ENCODE measurements at regions not wholly inside any gene's neighbourhood (a gene's known extent, or its start where the extent isn't known, plus 50 kb on each side); places are given as distances from the start of the nearest gene placed in this dataset.
A peak's percentile ranks its signal among the peaks of the same experiment; 100 is the strongest.

DNA sequence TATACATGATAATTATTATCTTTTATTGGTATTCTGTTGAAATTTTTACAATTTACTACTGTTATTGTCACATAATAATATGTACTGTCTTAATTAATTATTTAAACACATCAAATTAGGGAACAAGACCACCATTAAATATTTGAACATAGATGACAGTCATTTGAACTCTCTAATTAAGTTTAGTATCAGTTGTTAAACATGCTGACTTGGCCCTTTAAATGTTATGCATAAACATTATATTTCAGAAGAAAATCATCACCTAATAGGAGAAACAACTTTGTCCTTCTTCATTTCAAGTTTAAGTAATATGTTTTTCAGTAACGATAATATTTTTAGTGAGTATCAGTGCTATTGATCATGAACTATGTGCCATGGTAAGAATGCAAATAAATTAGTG is 623.5 kb upstream of the GNPDA2 start:
- Histone ChIP-seq H3K27me3 (no peaks in the 10 kb centered on the region), H3K4me3 (peak overlapping the region in 1 of 2 donors; percentile 11)

DNA sequence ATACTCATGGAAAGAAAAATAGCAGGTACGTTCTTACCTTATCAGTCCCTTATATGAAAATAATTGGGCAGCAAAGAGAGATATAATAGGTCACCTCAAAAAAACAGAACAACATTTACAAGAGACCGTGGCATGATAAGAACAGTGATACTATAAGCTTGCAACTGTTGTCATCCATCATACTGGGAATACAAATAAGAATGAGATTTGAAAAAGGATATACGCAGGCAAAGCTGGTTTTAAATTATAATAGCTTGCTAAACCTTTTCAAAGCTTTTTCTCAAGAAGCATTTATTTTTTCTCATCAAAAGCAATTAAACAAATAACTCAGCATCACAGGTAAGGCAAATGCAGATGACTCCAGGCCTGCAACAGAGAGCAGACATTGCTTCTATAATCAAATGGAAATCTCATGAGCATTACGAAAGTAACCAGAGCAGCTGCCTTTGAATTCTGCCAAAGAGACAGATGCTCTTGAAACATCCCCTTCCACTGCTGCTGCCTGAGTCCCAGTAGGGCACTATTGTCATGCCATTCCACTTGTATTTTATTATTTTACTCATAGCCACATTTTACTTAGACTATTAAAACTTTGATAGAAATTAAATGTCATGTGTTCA is 620.6 kb upstream of the GNPDA2 start:
- Histone ChIP-seq H3K4me3 (no peak overlapping the region), H3K36me3 (no peaks in the 10 kb centered on the region), H3K27ac (no peak overlapping the region), H3K4me1 (no peaks in the 10 kb centered on the region), H3K27me3 (no peaks in the 10 kb centered on the region), H3K9me3 (no peaks in the 10 kb centered on the region)
- DNase-seq (ENCODE audit: low spot score): no peak
- TF ChIP-seq, protein P1, sequence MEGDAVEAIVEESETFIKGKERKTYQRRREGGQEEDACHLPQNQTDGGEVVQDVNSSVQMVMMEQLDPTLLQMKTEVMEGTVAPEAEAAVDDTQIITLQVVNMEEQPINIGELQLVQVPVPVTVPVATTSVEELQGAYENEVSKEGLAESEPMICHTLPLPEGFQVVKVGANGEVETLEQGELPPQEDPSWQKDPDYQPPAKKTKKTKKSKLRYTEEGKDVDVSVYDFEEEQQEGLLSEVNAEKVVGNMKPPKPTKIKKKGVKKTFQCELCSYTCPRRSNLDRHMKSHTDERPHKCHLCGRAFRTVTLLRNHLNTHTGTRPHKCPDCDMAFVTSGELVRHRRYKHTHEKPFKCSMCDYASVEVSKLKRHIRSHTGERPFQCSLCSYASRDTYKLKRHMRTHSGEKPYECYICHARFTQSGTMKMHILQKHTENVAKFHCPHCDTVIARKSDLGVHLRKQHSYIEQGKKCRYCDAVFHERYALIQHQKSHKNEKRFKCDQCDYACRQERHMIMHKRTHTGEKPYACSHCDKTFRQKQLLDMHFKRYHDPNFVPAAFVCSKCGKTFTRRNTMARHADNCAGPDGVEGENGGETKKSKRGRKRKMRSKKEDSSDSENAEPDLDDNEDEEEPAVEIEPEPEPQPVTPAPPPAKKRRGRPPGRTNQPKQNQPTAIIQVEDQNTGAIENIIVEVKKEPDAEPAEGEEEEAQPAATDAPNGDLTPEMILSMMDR (IDR thresholded peaks at IDR 0.05): no peak

More for the DNA sequence above, 623.5 kb upstream of the GNPDA2 start:
- TF ChIP-seq, protein P1 (IDR thresholded peaks at IDR 0.05): no peak
- Histone ChIP-seq H3K4me1 (no peaks in the 10 kb centered on the region), H3K9me3 (no peaks in the 10 kb centered on the region), H3K36me3 (no peaks in the 10 kb centered on the region), H3K27ac (no peak overlapping the region)
- no peak for DNase-seq (ENCODE audit: low spot score)

DNA sequence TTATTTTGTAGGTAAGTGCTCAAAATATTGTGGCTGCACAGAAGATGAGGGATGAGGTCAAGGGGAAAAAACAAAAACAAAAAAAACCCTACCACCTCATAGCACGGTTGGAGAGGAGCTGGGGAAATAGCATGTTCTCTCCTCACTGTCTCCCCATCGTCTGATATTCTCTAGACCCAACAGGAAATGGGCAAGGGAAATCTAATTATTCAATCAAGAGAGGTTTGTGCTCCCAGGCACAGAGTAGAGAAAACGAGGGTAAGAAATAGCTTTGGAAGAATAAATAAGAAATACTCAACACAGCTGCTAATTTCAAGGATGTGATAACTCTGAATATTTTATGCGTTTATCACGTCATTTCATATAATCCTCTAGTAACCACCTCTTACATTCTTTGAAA is 619.2 kb upstream of the GNPDA2 start:
- TF ChIP-seq, protein P1 (IDR thresholded peaks at IDR 0.05): no peak
- H3K36me3 ChIP-seq: no peaks in the 10 kb centered on the region
- H3K4me3 ChIP-seq: no peak overlapping the region
- no peaks in the 10 kb centered on the region for H3K27me3 ChIP-seq
- H3K4me1 ChIP-seq: no peaks in the 10 kb centered on the region
- H3K27ac ChIP-seq: no peak overlapping the region
- no peak for DNase-seq (ENCODE audit: low spot score)
- no peaks in the 10 kb centered on the region for H3K9me3 ChIP-seq

DNA sequence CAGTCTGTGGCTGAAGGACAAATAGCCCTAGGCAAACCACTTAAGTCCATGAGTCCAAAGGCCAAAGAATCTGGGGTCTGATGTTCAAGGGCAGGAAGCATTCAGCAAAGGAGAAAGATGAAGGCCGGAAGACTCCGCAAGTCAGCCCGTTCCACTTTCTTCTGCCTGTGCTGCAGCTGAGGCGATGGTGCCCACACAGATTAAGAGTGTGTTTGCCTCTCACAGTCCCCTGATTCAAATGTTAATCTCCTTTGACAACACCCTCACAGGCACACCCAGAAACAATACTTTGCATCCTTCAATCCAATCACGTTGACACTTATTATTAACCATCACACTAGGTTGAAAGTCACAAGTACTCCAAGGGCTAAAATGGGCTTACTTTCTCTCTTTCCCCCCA is 605.4 kb upstream of the GNPDA2 start:
- TF ChIP-seq, protein P1 (IDR thresholded peaks at IDR 0.05): no peak
- Histone ChIP-seq H3K4me3 (no peak overlapping the region), H3K36me3 (no peaks in the 10 kb centered on the region), H3K27me3 (no peaks in the 10 kb centered on the region), H3K9me3 (peaks cover 0 to 3% of the 10 kb centered on the region in 2 donors), H3K27ac (no peak overlapping the region), H3K4me1 (no peaks in the 10 kb centered on the region)
- DNase-seq (ENCODE audit: low spot score): no peak

DNA sequence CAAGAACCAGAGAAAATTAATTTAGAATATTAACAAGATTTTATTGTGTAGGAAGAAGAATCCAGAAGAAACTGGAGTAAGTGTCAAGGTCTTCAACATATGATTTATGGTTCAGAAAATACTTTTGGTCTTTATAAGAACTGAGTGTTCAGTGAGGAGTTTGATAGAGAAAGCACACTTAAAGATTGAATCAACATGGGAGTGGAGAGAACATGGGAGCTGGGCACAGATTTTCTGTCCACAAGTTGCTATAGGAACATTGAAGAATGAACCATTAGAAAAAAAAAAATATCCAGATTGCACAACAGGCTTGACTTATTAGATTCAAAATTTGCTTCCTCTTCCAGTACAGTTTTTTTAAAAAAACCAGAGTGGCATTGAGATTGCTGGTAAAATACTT is 601.2 kb upstream of the GNPDA2 start:
- peaks cover 0 to 5% of the 10 kb centered on the region in 2 donors for H3K9me3 ChIP-seq
- no peak for DNase-seq (ENCODE audit: low spot score)
- H3K36me3 ChIP-seq: no peaks in the 10 kb centered on the region
- no peaks in the 10 kb centered on the region for H3K27me3 ChIP-seq
- no peak overlapping the region for H3K4me3 ChIP-seq
- TF ChIP-seq, protein P1 (IDR thresholded peaks at IDR 0.05): no peak
- no peak overlapping the region for H3K27ac ChIP-seq
- H3K4me1 ChIP-seq: peaks cover 0 to 4% of the 10 kb centered on the region in 2 donors
